Neural cell (in vitro differentiated cells): ENCODE measurements at regions not wholly inside any gene's neighbourhood (a gene's known extent, or its start where the extent isn't known, plus 50 kb on each side); places are given as distances from the start of the nearest gene placed in this dataset.

Experiments
- H2AFZ ChIP-seq: fragments of 200-600, 300-800 bp; sonication (generic), shearing (Covaris generic); 2 replicates; pipeline ENCODE4 v1.6.0; 2014; ENCODE audit warnings: low read depth, mild to moderate bottlenecking, antibody characterized with exemption, low read length, moderate library complexity
- H3F3A ChIP-seq: fragments of 200-600 bp; shearing (Covaris generic); 2 replicates; pipeline ENCODE4 v1.6.1; 2016; ENCODE audit warnings: mild to moderate bottlenecking, moderate library complexity, mixed read lengths, antibody characterized with exemption, low read length; ENCODE audit not compliant: insufficient read depth, poor library complexity, severe bottlenecking
- H3K27ac ChIP-seq: fragments of 200-600, 300-800 bp; sonication (generic), shearing (Covaris generic); 2 replicates; pipeline ENCODE4 v1.5.1; 2014; ENCODE audit warnings: mild to moderate bottlenecking, low read length, moderate library complexity
- H3K27me3 ChIP-seq: fragments of 300-800, 200-600 bp; sonication (generic), shearing (Covaris generic); 2 replicates; pipeline ENCODE4 v1.6.0; 2014; ENCODE audit warnings: mild to moderate bottlenecking, low read depth, low read length, moderate library complexity; ENCODE audit not compliant: insufficient read depth
- H3K36me3 ChIP-seq: fragments of 300-800, 200-600 bp; sonication (generic), shearing (Covaris generic); 2 replicates; pipeline ENCODE4 v1.5.1; 2014; ENCODE audit warnings: mild to moderate bottlenecking, antibody characterized with exemption, low read length, moderate library complexity; ENCODE audit not compliant: insufficient read depth
- H3K4me2 ChIP-seq: fragments of 300-800, 200-600 bp; sonication (generic), shearing (Covaris generic); 2 replicates; pipeline ENCODE4 v1.6.0; 2014; ENCODE audit warnings: mild to moderate bottlenecking, low read length
- H3K4me3 ChIP-seq: fragments of 300-800, 200-600 bp; sonication (generic), shearing (Covaris generic); 2 replicates; pipeline ENCODE4 v1.5.1; 2014; ENCODE audit warnings: mild to moderate bottlenecking, low read length, moderate library complexity
- H3K79me2 ChIP-seq: fragments of 200-600 bp; shearing (Covaris generic); replicated peaks from 2 replicates; pipeline ENCODE4 v1.6.0; 2014; ENCODE audit warnings: mild to moderate bottlenecking, low read length, moderate library complexity; ENCODE audit not compliant: insufficient read depth
- H3K9ac ChIP-seq: fragments of 300-800, 200-600 bp; sonication (generic), shearing (Covaris generic); 2 replicates; pipeline ENCODE4 v1.6.1; 2016; ENCODE audit warnings: mild to moderate bottlenecking, low read length, mixed read lengths
- H3K9me2 ChIP-seq: fragments of 200-600 bp; shearing (Covaris generic); 2 replicates; pipeline ENCODE4 v1.6.1; 2016; ENCODE audit warnings: mild to moderate bottlenecking, low read length, mixed read lengths; ENCODE audit not compliant: insufficient read depth
- H3K9me3 ChIP-seq: fragments of 200-600, 300-800 bp; sonication (generic), shearing (Covaris generic); 2 replicates; pipeline ENCODE4 v1.6.1; 2016; ENCODE audit warnings: mild to moderate bottlenecking, mixed run types, low read length, moderate library complexity, mixed read lengths
- H4K20me1 ChIP-seq: fragments of 200-600 bp; shearing (Covaris generic); 2 replicates; pipeline ENCODE4 v1.6.1; 2016; ENCODE audit warnings: mild to moderate bottlenecking, mixed run types; ENCODE audit not compliant: insufficient read depth
- EP300 ChIP-seq: fragments of 450-650 bp; conservative IDR thresholded peaks from 2 replicates; pipeline ENCODE4 v1.6.1; 2014; ENCODE audit warnings: antibody characterized with exemption, mild to moderate bottlenecking, moderate library complexity; ENCODE audit not compliant: poor library complexity, severe bottlenecking
- EZH2 ChIP-seq: fragments of 200-600, 300-800 bp; shearing (Covaris generic), sonication (generic); IDR thresholded peaks from 2 replicates; pipeline ENCODE4 v1.6.1; 2014; ENCODE audit warnings: antibody characterized with exemption, low read length, borderline replicate concordance, mild to moderate bottlenecking; ENCODE audit not compliant: insufficient read depth, poor library complexity, severe bottlenecking
- MXI1 ChIP-seq: fragments of 450-650 bp; conservative IDR thresholded peaks from 2 replicates; pipeline ENCODE4 v1.6.1; 2014; ENCODE audit warnings: antibody characterized with exemption, mild to moderate bottlenecking; ENCODE audit not compliant: poor library complexity, severe bottlenecking
- POLR2AphosphoS5 ChIP-seq: IDR thresholded peaks from 2 replicates; pipeline ENCODE4 v1.6.1; 2012
- RAD21 ChIP-seq: fragments of 450-650 bp; conservative IDR thresholded peaks from 2 replicates; pipeline ENCODE4 v1.6.1; 2014; ENCODE audit warnings: antibody characterized with exemption, mild to moderate bottlenecking, moderate library complexity
- SMC3 ChIP-seq: fragments of 450-650 bp; conservative IDR thresholded peaks from 2 replicates; pipeline ENCODE4 v1.6.1; 2014; ENCODE audit warnings: antibody characterized with exemption, mild to moderate bottlenecking, moderate library complexity; ENCODE audit not compliant: poor library complexity
- TAF1 ChIP-seq: IDR thresholded peaks from 2 replicates; pipeline ENCODE4 v1.6.1; 2012; ENCODE audit warnings: low read depth
- TF ChIP-seq, protein P1 (sequence below): IDR thresholded peaks from 2 replicates; pipeline ENCODE4 v1.6.1; 2012; ENCODE audit warnings: borderline replicate concordance
- TF ChIP-seq, protein P2 (sequence below): fragments of 450-650 bp; IDR thresholded peaks from 2 replicates; pipeline ENCODE4 v1.5.1; 2014; ENCODE audit warnings: antibody characterized with exemption, mild to moderate bottlenecking, moderate library complexity; ENCODE audit not compliant: poor library complexity, severe bottlenecking

DNA sequence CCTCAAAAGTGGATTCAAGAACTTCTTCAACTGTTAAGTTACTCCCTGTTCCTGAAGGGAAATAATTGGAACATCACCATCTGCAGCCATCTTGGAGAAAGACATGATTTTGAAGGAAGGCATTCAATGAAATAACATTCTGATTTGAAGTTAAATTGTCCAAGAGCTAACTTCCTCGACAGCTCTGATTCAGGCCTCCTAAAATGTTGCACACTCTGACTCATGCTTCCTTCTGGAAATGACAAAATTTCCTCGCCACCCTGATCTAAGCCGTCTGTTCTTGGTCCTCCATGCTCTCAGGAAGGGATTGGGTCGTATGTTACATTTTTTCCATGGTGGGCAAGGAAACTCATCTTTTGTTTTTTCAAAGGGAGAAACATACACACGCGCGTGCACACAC lies 496.9 kb upstream of the DIPK2B start:
- Histone ChIP-seq H3K27me3 (no peaks in the 10 kb centered on the region), H3K79me2 (no peaks in the 10 kb centered on the region), H4K20me1 (no peaks in the 10 kb centered on the region), H3K27ac (no peak overlapping the region), H2AFZ (no peak overlapping the region), H3K36me3 (no peaks in the 10 kb centered on the region), H3K9ac (no peak overlapping the region), H3F3A (no peaks in the 10 kb centered on the region), H3K4me3 (no peak overlapping the region), H3K9me2 (no peaks in the 10 kb centered on the region), H3K4me2 (no peak overlapping the region), H3K9me3 (no peaks in the 10 kb centered on the region)
- TF ChIP-seq, protein P1, sequence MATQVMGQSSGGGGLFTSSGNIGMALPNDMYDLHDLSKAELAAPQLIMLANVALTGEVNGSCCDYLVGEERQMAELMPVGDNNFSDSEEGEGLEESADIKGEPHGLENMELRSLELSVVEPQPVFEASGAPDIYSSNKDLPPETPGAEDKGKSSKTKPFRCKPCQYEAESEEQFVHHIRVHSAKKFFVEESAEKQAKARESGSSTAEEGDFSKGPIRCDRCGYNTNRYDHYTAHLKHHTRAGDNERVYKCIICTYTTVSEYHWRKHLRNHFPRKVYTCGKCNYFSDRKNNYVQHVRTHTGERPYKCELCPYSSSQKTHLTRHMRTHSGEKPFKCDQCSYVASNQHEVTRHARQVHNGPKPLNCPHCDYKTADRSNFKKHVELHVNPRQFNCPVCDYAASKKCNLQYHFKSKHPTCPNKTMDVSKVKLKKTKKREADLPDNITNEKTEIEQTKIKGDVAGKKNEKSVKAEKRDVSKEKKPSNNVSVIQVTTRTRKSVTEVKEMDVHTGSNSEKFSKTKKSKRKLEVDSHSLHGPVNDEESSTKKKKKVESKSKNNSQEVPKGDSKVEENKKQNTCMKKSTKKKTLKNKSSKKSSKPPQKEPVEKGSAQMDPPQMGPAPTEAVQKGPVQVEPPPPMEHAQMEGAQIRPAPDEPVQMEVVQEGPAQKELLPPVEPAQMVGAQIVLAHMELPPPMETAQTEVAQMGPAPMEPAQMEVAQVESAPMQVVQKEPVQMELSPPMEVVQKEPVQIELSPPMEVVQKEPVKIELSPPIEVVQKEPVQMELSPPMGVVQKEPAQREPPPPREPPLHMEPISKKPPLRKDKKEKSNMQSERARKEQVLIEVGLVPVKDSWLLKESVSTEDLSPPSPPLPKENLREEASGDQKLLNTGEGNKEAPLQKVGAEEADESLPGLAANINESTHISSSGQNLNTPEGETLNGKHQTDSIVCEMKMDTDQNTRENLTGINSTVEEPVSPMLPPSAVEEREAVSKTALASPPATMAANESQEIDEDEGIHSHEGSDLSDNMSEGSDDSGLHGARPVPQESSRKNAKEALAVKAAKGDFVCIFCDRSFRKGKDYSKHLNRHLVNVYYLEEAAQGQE, result no peak
- TF ChIP-seq SMC3 (no peak), EP300 (no peak), EZH2 (no peak), TAF1 (no peak), RAD21 (no peak)
- TF ChIP-seq, protein P2, sequence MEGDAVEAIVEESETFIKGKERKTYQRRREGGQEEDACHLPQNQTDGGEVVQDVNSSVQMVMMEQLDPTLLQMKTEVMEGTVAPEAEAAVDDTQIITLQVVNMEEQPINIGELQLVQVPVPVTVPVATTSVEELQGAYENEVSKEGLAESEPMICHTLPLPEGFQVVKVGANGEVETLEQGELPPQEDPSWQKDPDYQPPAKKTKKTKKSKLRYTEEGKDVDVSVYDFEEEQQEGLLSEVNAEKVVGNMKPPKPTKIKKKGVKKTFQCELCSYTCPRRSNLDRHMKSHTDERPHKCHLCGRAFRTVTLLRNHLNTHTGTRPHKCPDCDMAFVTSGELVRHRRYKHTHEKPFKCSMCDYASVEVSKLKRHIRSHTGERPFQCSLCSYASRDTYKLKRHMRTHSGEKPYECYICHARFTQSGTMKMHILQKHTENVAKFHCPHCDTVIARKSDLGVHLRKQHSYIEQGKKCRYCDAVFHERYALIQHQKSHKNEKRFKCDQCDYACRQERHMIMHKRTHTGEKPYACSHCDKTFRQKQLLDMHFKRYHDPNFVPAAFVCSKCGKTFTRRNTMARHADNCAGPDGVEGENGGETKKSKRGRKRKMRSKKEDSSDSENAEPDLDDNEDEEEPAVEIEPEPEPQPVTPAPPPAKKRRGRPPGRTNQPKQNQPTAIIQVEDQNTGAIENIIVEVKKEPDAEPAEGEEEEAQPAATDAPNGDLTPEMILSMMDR, result no peak

DNA sequence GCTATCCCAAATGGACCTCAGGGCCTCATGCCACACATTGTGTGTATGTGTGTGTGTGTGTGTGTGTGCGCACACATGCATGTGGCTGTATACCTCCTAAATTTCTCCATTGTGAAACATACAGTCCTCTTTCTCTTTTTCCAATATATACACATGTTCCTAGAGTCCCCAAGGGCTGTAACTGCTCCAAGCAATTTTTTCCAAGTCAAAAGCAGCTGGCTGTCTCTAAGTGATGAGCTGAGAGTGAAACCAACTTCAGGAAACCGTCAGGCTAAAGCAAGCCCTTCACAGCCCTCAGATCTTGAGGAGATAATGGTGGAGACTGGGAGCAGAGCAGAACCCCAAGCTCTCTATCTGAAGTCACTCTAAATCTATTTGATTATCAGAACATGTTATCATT lies 496.1 kb upstream of the DIPK2B start:
- H3F3A ChIP-seq, result no peaks in the 10 kb centered on the region
- H2AFZ ChIP-seq, result no peak overlapping the region
- H3K9me2 ChIP-seq, result no peaks in the 10 kb centered on the region
- no peaks in the 10 kb centered on the region for H3K36me3 ChIP-seq
- H3K79me2 ChIP-seq, result no peaks in the 10 kb centered on the region
- H3K27me3 ChIP-seq, result no peaks in the 10 kb centered on the region
- no peaks in the 10 kb centered on the region for H4K20me1 ChIP-seq
- no peak overlapping the region for H3K9ac ChIP-seq
- H3K4me3 ChIP-seq, result no peak overlapping the region
- no peak overlapping the region for H3K27ac ChIP-seq
- TF ChIP-seq TAF1, result no peak
- no peaks in the 10 kb centered on the region for H3K9me3 ChIP-seq
- no peak overlapping the region for H3K4me2 ChIP-seq

DNA sequence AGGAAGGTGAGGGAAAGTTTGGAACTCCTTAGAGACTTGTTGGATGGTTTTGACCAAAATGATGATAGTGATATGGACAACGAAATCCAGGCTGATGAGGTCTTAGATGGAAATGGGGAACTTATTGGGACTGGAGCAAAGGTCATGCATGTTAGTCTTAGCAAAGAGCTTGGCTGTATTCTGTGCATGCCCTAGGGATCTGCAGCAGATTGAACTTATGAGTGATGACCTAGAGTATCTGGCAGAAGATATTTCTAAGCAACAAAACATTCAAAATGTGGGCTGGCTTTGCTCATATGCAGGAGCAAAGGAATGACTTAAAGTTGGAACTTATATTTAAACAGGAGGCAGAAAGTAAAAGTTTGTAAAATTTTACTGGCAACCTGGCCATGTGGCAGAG lies 489.3 kb upstream of the DIPK2B start:
- no peak overlapping the region for H2AFZ ChIP-seq
- no peak overlapping the region for H3K4me3 ChIP-seq
- H3F3A ChIP-seq, result no peaks in the 10 kb centered on the region
- H3K9me2 ChIP-seq, result no peaks in the 10 kb centered on the region
- no peak overlapping the region for H3K4me2 ChIP-seq
- H3K79me2 ChIP-seq, result no peaks in the 10 kb centered on the region
- H3K9ac ChIP-seq, result no peak overlapping the region
- no peaks in the 10 kb centered on the region for H3K27me3 ChIP-seq
- no peak for TF ChIP-seq MXI1
- TF ChIP-seq EZH2, result no peak
- no peak for TF ChIP-seq RAD21
- TF ChIP-seq, protein P2, result no peak
- TF ChIP-seq POLR2AphosphoS5, result no peak
- no peak for TF ChIP-seq SMC3
- TF ChIP-seq, protein P1, result no peak
- no peak for TF ChIP-seq TAF1
- no peak for TF ChIP-seq EP300
- H3K27ac ChIP-seq, result no peak overlapping the region
- H4K20me1 ChIP-seq, result no peaks in the 10 kb centered on the region
- no peaks in the 10 kb centered on the region for H3K9me3 ChIP-seq
- no peaks in the 10 kb centered on the region for H3K36me3 ChIP-seq
